SK-N-SH treated with all-trans-retinoic acid at 6 μM for 48 hours (cell line): ENCODE measurements at regions not wholly inside any gene's neighbourhood (a gene's known extent, or its start where the extent isn't known, plus 50 kb on each side); places are given as distances from the start of the nearest gene placed in this dataset.

Source experiments
- GLIS3 ChIP-seq: fragments of 250-450 bp; sonication (Bioruptor Pico); IDR thresholded peaks from 2 replicates; pipeline ENCODE4 v1.5.0; 2020; ENCODE audit warnings: mild to moderate bottlenecking, moderate library complexity
- ZNF565 ChIP-seq: fragments of 450-650 bp; formaldehyde crosslinking; conservative IDR thresholded peaks from 2 replicates; pipeline ENCODE4 v1.5.0; 2020; ENCODE audit warnings: low read depth, mild to moderate bottlenecking, moderate library complexity

- no peak for TF ChIP-seq ZNF565 (CRISPR knock-in tag)
- no peak for TF ChIP-seq GLIS3
Observed at GRCh38 chr4:60588556-60588955, 611.6 kb upstream of the ADGRL3 start.
